ENCODE measurements at regions not wholly inside any gene's neighbourhood (a gene's known extent, or its start where the extent isn't known, plus 50 kb on each side); places are given as distances from the start of the nearest gene placed in this dataset.

DNA sequence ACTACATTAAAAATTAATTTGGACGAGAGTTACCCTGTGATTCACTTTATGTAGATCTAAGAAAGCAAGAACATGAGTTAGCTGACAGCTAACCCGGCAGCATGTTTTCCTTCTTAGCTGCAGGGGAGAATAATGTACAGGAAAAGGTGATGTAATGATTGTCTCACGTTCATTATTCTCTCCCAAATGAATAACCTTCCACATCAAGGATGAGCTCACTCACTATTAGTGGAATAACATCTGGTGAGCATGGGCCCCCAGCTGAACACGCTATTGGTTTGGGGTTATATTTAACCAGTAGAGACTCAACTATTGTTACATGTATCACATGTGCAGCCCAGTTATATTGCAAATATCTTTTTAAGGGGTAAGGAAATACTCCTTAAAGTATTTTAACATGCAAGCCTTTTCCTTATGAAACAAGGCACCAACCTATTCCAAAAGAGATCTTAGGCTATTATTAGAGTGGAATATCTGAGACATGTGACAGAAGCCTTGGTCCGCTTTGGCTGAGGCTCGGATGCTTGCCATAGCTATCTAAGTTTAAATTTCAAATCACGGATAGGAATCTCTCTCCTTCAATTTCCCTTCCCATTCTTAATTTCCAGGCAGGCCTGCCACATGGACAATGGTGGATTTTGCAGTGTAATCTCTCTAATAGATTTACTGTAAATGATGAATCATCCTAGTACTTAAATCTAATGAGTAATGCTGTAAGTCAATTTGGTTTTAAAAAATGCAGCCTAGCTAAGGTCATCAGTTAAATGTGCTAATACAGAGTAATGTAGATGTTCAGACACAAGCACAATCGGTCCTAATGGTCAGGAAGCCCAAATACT lies 99.0 kb upstream of the OTUD4 start:
- TF ChIP-seq, protein P1, sequence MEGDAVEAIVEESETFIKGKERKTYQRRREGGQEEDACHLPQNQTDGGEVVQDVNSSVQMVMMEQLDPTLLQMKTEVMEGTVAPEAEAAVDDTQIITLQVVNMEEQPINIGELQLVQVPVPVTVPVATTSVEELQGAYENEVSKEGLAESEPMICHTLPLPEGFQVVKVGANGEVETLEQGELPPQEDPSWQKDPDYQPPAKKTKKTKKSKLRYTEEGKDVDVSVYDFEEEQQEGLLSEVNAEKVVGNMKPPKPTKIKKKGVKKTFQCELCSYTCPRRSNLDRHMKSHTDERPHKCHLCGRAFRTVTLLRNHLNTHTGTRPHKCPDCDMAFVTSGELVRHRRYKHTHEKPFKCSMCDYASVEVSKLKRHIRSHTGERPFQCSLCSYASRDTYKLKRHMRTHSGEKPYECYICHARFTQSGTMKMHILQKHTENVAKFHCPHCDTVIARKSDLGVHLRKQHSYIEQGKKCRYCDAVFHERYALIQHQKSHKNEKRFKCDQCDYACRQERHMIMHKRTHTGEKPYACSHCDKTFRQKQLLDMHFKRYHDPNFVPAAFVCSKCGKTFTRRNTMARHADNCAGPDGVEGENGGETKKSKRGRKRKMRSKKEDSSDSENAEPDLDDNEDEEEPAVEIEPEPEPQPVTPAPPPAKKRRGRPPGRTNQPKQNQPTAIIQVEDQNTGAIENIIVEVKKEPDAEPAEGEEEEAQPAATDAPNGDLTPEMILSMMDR (IDR thresholded peaks at IDR 0.05): no peak
- TF ChIP-seq POLR2A (IDR thresholded peaks at IDR 0.05): no peak
